Lung (tissue), 11 donors: ENCODE measurements at regions not wholly inside any gene's neighbourhood (a gene's known extent, or its start where the extent isn't known, plus 50 kb on each side); places are given as distances from the start of the nearest gene placed in this dataset.

ENCODE experiments used
- ATAC-seq: fragments of 200-7000 bp; cut with Tn5 transposase; one replicate; pipeline ENCODE4 v1.9.1; 2020; ENCODE audit warnings: moderate number of reproducible peaks; ENCODE audit not compliant: insufficient read depth, low FRiP score
- DNase-seq, 3 donors: peaks; one replicate each; pipeline ENCODE4 v3.0.0-alpha.2; 2013 to 2017
- H3K27ac ChIP-seq, 2 donors: one replicate each; pipeline ENCODE4 v1.5.1; 2013; ENCODE audit warnings: mild to moderate bottlenecking in 2 of 2, moderate library complexity in 2 of 2, control low read depth in 1 of 2, inconsistent platforms in 1 of 2, low read depth in 1 of 2, low read length in 1 of 2
- H3K27me3 ChIP-seq, 3 donors: one replicate each; pipeline ENCODE4 v1.5.1; 2013; ENCODE audit warnings: low read length in 2 of 3; ENCODE audit not compliant: control insufficient read depth in 3 of 3, insufficient read depth in 3 of 3
- H3K36me3 ChIP-seq, 4 donors: one replicate each; pipeline ENCODE4 v1.5.1; 2013; ENCODE audit warnings: low read length in 4 of 4, mild to moderate bottlenecking in 1 of 4, moderate library complexity in 1 of 4; ENCODE audit not compliant: control insufficient read depth in 4 of 4, insufficient read depth in 4 of 4
- H3K4me1 ChIP-seq, 5 donors: one replicate each; pipeline ENCODE4 v1.5.1; 2013; ENCODE audit warnings: low read length in 5 of 5, mild to moderate bottlenecking in 2 of 5, moderate library complexity in 1 of 5; ENCODE audit not compliant: control insufficient read depth in 5 of 5, insufficient read depth in 5 of 5
- H3K4me3 ChIP-seq: one replicate; pipeline ENCODE4 v1.5.1; 2013; ENCODE audit warnings: mild to moderate bottlenecking, control low read depth, moderate library complexity
- H3K9ac ChIP-seq, 2 donors: one replicate each; pipeline ENCODE4 v1.5.1; 2013; ENCODE audit warnings: low read length in 2 of 2, control low read depth in 1 of 2; ENCODE audit not compliant: insufficient read depth in 1 of 2
- H3K9me3 ChIP-seq, 4 donors: one replicate each; pipeline ENCODE4 v1.5.1; 2013; ENCODE audit warnings: low read length in 3 of 4, mild to moderate bottlenecking in 1 of 4, moderate library complexity in 1 of 4; ENCODE audit not compliant: control insufficient read depth in 4 of 4, insufficient read depth in 3 of 4
- CTCF ChIP-seq: IDR thresholded peaks from 2 replicates; pipeline ENCODE4 v1.5.1; 2012; ENCODE audit warnings: mild to moderate bottlenecking; ENCODE audit errors: control extremely low read depth, extremely low read depth
- WGBS, 2 donors: extraction: QIAGEN DNeasy Blood & Tissue Kit; methylation state at CpG; one replicate each; pipeline ENCODE4 v1.1.7; 2013; 5-methylcytosine and 5-hydroxymethylcytosine counted together
- donor health status: control.
- donor health status: control.
- donor health status: Bipolar disorder and iron deficiency.
- donor health status: healthy.
- donor health status: DM: yes; HTN: yes; CAD: no.

DNA sequence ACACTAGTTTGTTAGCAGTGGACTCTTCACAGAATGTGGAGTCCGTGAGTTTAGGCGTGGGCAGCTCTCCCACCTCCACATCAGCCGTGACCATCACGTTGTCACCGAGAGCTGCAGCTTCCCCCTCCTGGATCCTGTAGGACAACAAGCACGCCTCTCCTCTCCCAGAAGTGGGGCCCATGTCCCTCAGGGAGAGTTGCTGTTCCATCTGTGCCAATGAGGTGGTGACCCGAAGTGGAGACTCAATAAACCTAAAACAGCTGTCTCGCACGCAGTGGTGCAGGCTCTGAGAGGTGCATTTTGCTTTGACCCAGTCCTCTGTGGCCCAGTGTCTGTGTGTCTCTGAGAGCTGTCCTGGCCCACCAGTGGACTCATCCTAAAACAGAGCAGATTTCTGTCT is 456.5 kb upstream of the SOX11 start:
- peaks cover 0 to 3% (median 0%) of the 10 kb centered on the region in 4 donors for H3K9me3 ChIP-seq
- no peak overlapping the region for H3K27ac ChIP-seq
- no peaks in the 10 kb centered on the region for H3K36me3 ChIP-seq
- TF ChIP-seq CTCF, result no peak
- DNase-seq (no peak), ATAC-seq (no peak)
- 87 to 88% methylated on average over 9 of the region's 9 CpGs for WGBS, 2 donors
- H3K4me1 ChIP-seq, result no peaks in the 10 kb centered on the region
- no peak overlapping the region for H3K4me3 ChIP-seq
- no peaks in the 10 kb centered on the region for H3K27me3 ChIP-seq
- no peak overlapping the region for H3K9ac ChIP-seq

DNA sequence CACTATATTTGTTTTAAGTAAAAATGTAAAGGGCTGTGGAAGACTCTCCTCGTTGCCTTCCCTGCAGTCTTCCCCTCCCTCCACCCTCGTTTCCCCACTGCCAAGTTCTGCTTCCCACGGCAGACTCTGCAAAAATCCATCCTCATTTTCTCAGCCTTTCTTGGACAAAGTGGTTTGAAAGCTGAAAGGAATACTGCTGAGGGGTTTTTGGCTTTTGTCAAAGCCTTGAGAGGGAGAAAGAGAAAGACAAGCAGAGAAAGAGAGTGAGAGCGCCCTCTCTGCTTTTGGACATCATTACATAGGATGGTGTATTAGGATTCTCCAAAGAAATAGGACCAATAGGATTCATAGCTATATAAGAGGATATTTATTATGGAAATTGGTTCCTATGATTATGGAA is 455.9 kb upstream of the SOX11 start:
- H3K4me3 ChIP-seq, result no peak overlapping the region
- DNase-seq (peak in 2 of 3 donors; percentile 42 to 45), ATAC-seq (no peak)
- no peak overlapping the region for H3K9ac ChIP-seq
- H3K27ac ChIP-seq, result no peak overlapping the region
- peaks cover 0 to 3% (median 0%) of the 10 kb centered on the region in 4 donors for H3K9me3 ChIP-seq
- no peaks in the 10 kb centered on the region for H3K27me3 ChIP-seq
- no peak for TF ChIP-seq CTCF
- no peaks in the 10 kb centered on the region for H3K36me3 ChIP-seq
- 51 to 64% methylated on average over 4 of the region's 4 CpGs for WGBS, 2 donors
- H3K4me1 ChIP-seq, result no peaks in the 10 kb centered on the region

- Histone ChIP-seq H3K27ac (no peak overlapping the region), H3K9ac (no peak overlapping the region), H3K4me1 (peaks cover 0 to 5% (median 0%) of the 10 kb centered on the region in 5 donors), H3K9me3 (no peaks in the 10 kb centered on the region), H3K4me3 (no peak overlapping the region), H3K27me3 (no peaks in the 10 kb centered on the region), H3K36me3 (no peaks in the 10 kb centered on the region)
- peak in 1 of 3 donors; percentile 10 for DNase-seq
- WGBS, 2 donors, result 48 to 63% methylated on average over 3 of the region's 3 CpGs
- TF ChIP-seq CTCF, result no peak
- ATAC-seq, result no peak
These were observed 449.4 kb upstream of the SOX11 start for GRCh38 chr2:5242751-5243150.

DNA sequence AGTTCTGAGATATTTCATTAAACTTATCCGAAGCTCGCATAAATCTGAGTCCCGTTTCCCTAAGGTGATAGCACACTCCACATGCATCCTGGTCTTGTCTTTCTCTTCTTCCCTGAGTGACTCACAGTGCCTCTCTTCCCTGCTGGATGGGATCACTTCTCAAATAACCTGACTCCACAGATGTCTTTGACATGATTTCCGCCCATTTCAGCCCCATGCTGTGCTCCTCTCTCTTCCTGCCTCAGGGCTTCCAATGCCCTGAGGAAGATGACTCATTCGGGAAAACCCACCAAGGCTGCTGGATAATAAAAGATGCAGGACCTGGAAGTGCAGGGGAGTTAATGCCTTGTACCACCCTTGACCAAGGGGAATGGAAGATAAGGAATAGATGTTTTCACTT is 441.7 kb upstream of the SOX11 start:
- H3K27ac ChIP-seq, result no peak overlapping the region
- TF ChIP-seq CTCF, result no peak
- no peak for ATAC-seq
- WGBS, 2 donors, result 82 to 89% methylated on average over 5 of the region's 5 CpGs
- H3K9ac ChIP-seq, result no peak overlapping the region
- no peaks in the 10 kb centered on the region for H3K27me3 ChIP-seq
- no peaks in the 10 kb centered on the region for H3K36me3 ChIP-seq
- no peak overlapping the region for H3K4me3 ChIP-seq
- no peaks in the 10 kb centered on the region for H3K4me1 ChIP-seq
- no peak for DNase-seq
- no peaks in the 10 kb centered on the region for H3K9me3 ChIP-seq
